ENCODE measurements at regions not wholly inside any gene's neighbourhood (a gene's known extent, or its start where the extent isn't known, plus 50 kb on each side); places are given as distances from the start of the nearest gene placed in this dataset.

DNA sequence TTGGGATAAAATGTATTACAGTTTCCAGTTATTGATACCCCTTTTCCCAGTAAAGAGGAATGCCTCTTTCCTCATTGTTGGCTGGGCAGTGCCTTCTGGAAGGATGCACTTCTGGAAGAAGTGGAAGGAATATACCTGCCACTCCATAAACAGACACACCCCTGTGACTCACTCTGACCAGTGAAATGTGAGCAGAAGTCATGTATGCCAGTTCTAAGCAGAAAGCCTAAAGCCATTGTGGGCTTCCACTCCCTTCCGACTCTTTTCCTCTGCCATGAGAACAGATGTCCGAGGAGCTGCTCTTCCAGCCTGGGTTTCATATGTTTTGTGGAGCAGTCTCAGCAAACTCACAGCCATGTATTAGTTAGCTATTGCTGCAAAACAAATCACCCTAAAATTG is 166.1 kb upstream of the SERP2 start:
- DNase-seq: no peak
- H3K4me3 ChIP-seq (ENCODE audit: low read length): no peak overlapping the region
- no peaks in the 10 kb centered on the region for H3K27me3 ChIP-seq (ENCODE audit: control insufficient read depth, insufficient read depth, low read length)
- H3K27ac ChIP-seq (ENCODE audit: low read length): no peak overlapping the region
- WGBS (ENCODE audit: insufficient coverage): 100% methylated on average over 1 of the region's 2 CpGs
- peaks cover 8% of the 10 kb centered on the region for H3K9me3 ChIP-seq (replicated peaks; ENCODE audit: control insufficient read depth, low read depth, low read length)
- no peaks in the 10 kb centered on the region for H3K36me3 ChIP-seq (ENCODE audit: control insufficient read depth, insufficient read depth, low read length)
- H3K4me1 ChIP-seq (ENCODE audit: control insufficient read depth, insufficient read depth, low read length): no peaks in the 10 kb centered on the region

DNA sequence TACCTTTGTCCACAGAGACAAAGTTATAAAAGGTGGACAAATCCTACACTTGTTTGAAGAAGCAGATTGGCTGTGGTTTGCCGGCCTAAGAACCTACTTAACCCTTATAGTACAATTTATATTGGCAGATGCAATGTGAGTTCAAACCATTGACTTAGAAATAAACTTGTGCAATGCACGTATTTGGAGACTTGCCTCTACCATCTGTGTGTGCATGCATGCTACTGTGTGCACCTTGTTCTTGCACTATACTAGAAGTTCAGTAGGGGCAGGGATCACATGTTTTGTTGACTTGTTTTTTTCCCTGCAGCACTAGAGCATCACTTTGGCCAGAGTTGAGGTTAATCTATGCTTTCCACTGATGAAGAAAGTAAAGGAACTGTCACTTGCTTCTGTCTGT is 163.1 kb upstream of the SERP2 start:
- Histone ChIP-seq H3K4me3 (ENCODE audit: low read length) (no peak overlapping the region), H3K36me3 (ENCODE audit: control insufficient read depth, insufficient read depth, low read length) (no peaks in the 10 kb centered on the region), H3K9me3 (replicated peaks; ENCODE audit: control insufficient read depth, low read depth, low read length) (peaks cover 8% of the 10 kb centered on the region), H3K4me1 (ENCODE audit: control insufficient read depth, insufficient read depth, low read length) (peaks cover 2% of the 10 kb centered on the region), H3K27ac (ENCODE audit: low read length) (no peak overlapping the region), H3K27me3 (ENCODE audit: control insufficient read depth, insufficient read depth, low read length) (no peaks in the 10 kb centered on the region)
- no peak for DNase-seq
- no CpG with 5 or more reads among the region's 2 CpGs for WGBS (ENCODE audit: insufficient coverage)

DNA sequence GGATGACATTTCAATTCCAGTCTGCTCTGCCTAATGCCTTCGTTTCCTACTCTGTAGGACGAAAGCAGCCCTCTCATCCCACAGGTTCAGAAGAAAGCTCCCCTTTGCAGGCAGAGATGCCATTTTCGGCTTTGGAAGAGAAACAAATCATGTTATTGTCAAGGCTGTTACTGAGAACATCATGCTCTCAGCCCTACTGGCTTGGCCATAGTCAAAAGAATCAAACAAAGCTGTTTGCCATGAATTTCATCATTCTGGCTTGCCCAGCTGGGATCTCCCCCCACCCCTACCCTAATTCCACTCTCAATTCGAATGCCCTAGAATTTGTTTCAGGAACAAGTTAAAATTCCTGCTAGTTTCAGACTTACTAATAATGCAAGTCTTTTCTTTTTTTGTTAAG is 162.3 kb upstream of the SERP2 start:
- Histone ChIP-seq H3K36me3 (ENCODE audit: control insufficient read depth, insufficient read depth, low read length) (no peaks in the 10 kb centered on the region), H3K27me3 (ENCODE audit: control insufficient read depth, insufficient read depth, low read length) (no peaks in the 10 kb centered on the region), H3K4me1 (ENCODE audit: control insufficient read depth, insufficient read depth, low read length) (peaks cover 2% of the 10 kb centered on the region), H3K27ac (ENCODE audit: low read length) (no peak overlapping the region), H3K4me3 (ENCODE audit: low read length) (no peak overlapping the region), H3K9me3 (replicated peaks; ENCODE audit: control insufficient read depth, low read depth, low read length) (peaks cover 1% of the 10 kb centered on the region)
- DNase-seq: no peak
- WGBS (ENCODE audit: insufficient coverage): 80% methylated on average over 2 of the region's 4 CpGs

DNA sequence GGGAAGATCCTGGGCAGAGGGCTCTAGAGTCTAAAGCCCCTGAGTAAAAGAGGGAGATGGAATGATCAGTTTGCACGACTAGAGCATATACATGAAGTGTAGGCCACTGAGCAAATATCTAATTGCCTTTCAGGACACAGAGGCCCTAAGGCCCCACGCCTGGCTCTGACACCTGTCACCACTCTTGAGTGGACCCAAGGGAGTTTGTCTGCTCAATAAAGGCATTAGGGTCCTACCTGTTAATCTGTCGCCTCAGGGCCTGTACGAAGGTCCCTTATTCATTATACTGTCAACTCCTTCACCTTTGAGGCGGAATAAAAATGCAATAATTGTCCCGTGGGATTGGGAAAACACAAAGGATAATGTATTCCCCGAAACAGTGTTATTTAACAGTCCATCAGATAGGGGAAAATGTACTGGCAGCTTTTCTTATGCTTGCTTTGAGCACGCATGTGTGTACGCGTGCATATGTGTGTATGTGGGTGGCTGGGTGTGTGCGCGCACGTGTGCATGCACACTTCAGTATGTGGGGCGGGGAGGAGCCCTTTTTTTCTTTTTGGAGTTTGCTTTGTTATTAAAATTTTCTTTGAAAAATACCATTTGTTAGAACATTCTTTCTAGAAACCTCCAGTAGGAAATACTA is 161.8 kb upstream of the SERP2 start:
- no peaks in the 10 kb centered on the region for H3K36me3 ChIP-seq (ENCODE audit: control insufficient read depth, insufficient read depth, low read length)
- WGBS (ENCODE audit: insufficient coverage): 55% methylated on average over 5 of the region's 14 CpGs
- H3K4me1 ChIP-seq (ENCODE audit: control insufficient read depth, insufficient read depth, low read length): peaks cover 2% of the 10 kb centered on the region
- no peaks in the 10 kb centered on the region for H3K27me3 ChIP-seq (ENCODE audit: control insufficient read depth, insufficient read depth, low read length)
- no peaks in the 10 kb centered on the region for H3K9me3 ChIP-seq (replicated peaks; ENCODE audit: control insufficient read depth, low read depth, low read length)
- no peak overlapping the region for H3K27ac ChIP-seq (ENCODE audit: low read length)
- no peak for DNase-seq
- H3K4me3 ChIP-seq (ENCODE audit: low read length): no peak overlapping the region

DNA sequence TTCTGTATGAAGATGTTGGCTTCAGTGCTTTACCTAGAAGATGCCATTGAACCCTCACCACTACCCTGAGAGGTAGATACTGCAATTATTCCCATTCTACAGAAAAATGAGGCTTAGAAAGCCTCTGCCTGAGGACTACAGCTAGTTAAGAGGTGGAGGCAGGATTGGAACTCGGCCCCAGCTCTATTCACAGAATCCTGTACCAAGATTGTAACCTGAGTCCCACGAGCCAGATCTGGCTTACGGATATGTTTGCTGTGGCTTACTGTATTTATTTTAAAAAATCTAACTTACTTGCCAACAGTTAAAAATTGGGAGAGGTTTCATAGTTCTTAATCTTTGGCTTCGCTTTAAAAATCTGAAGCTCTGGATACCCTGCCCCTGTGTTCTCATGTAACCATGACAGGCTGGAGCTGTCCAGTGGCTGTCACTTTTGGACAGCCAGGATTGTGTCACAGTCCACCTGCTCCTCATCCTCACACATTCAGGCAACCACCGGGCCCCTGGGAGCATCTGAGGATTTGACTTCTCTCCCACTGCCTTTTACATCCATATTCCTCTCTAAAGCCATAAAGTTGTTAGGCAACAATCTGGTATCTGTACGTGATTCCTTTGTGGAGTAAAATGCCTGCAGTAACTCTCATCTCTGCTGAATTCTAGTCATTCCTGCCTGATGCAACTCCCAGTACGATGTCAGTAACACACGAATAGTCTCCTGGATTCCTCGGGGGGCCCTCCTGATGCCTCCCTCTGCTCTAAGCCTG is 160.8 kb upstream of the SERP2 start:
- no peaks in the 10 kb centered on the region for H3K36me3 ChIP-seq (ENCODE audit: control insufficient read depth, insufficient read depth, low read length)
- DNase-seq: peak; percentile 36
- H3K27ac ChIP-seq (ENCODE audit: low read length): no peak overlapping the region
- no peaks in the 10 kb centered on the region for H3K9me3 ChIP-seq (replicated peaks; ENCODE audit: control insufficient read depth, low read depth, low read length)
- peaks cover 2% of the 10 kb centered on the region for H3K4me1 ChIP-seq (ENCODE audit: control insufficient read depth, insufficient read depth, low read length)
- 17% methylated on average over 5 of the region's 9 CpGs for WGBS (ENCODE audit: insufficient coverage)
- no peaks in the 10 kb centered on the region for H3K27me3 ChIP-seq (ENCODE audit: control insufficient read depth, insufficient read depth, low read length)
- no peak overlapping the region for H3K4me3 ChIP-seq (ENCODE audit: low read length)

DNA sequence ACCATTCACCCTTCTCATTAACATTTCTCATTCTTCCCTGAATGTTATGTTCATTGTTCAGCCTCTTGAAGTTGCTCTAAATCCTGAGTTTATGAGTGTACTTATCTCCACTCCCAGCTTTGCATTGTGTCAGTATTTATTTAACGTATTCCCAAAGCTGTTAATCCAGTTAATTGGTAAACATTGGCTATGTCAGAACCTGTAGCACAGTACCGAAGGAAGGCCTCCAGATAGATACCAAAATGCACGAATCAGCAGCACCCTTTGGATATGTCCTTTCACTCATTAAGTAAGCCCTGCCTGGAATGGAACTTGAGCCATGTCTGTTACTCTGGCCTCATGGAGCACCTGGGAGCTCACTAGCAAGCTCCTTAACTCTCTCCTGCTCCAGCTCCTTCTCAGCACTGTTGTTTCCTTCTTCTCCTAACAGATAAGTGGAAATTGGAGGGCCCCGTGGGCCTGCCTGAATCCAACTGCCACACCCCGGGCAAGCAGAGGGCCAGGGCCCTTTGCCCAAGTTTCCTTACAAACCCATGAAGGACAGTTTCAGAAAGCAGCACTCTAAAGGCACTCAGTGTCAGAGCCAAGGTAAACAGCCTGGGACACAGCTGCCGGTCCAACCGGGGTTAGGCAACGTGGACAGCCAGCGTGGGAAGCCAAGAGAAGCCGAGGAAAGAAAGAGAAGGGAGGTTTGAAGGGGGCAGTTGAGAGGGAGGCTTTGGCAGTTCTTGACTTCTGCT is 155.0 kb upstream of the SERP2 start:
- DNase-seq: peak; percentile 50
- no peak overlapping the region for H3K4me3 ChIP-seq (ENCODE audit: low read length)

DNA sequence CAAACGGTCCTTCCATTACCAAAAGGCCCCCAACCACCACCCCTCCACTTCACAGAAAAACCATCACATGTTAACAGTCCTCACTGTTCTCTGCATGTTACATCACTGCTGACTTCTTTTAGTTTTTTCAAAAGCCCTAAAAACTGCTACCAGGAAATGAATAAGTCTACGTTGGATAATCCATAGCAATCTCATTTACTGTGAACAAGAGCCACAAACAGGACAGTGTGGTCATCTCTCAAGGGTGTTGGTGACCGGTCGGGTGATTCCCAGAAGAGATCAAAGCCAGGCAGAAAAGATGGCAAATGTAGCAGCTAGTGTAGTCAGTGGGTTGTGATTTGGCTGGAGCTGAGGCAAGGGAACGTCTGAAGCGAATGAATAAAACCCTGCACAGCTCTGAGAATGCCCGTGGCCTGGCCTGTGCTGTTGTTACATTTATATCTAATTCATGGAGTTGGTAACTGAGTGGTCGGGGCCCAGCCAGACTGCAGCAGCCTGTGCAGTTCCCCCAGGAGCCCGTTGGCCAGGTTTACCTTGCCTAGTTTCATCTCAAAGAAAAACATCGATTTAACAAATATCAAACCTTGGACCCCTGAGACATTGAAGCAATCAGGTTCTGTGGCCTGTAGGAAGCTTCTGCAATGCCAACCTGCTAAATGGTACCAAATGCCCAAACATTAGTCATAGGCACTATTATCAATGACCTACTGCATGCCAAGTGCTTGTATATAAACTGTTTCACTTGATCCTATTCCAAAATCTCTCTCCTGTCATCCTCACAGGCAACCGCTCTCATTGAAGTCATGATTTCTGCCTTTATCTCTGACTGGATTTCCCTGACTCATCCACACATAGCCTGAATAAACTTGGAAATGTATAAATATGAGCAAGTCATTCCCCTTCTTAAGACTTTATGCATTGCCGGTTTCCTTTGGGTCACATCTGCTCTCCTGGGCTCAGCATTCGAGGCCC is 153.8 kb upstream of the SERP2 start:
- no peaks in the 10 kb centered on the region for H3K9me3 ChIP-seq (replicated peaks; ENCODE audit: control insufficient read depth, low read depth, low read length)
- no peak overlapping the region for H3K27ac ChIP-seq (ENCODE audit: low read length)
- no peaks in the 10 kb centered on the region for H3K36me3 ChIP-seq (ENCODE audit: control insufficient read depth, insufficient read depth, low read length)
- no peak overlapping the region for H3K4me3 ChIP-seq (ENCODE audit: low read length)
- no peak for DNase-seq
- no peaks in the 10 kb centered on the region for H3K27me3 ChIP-seq (ENCODE audit: control insufficient read depth, insufficient read depth, low read length)
- peaks cover 9% of the 10 kb centered on the region for H3K4me1 ChIP-seq (ENCODE audit: control insufficient read depth, insufficient read depth, low read length)
- 81% methylated on average over 7 of the region's 13 CpGs for WGBS (ENCODE audit: insufficient coverage)

More for the DNA sequence above, 155.0 kb upstream of the SERP2 start:
- H3K9me3 ChIP-seq (replicated peaks; ENCODE audit: control insufficient read depth, low read depth, low read length): no peaks in the 10 kb centered on the region
- H3K27me3 ChIP-seq (ENCODE audit: control insufficient read depth, insufficient read depth, low read length): no peaks in the 10 kb centered on the region
- 55% methylated on average over 9 of the region's 10 CpGs for WGBS (ENCODE audit: insufficient coverage)
- no peaks in the 10 kb centered on the region for H3K36me3 ChIP-seq (ENCODE audit: control insufficient read depth, insufficient read depth, low read length)
- H3K4me1 ChIP-seq (ENCODE audit: control insufficient read depth, insufficient read depth, low read length): peaks cover 9% of the 10 kb centered on the region
- H3K27ac ChIP-seq (ENCODE audit: low read length): no peak overlapping the region

DNA sequence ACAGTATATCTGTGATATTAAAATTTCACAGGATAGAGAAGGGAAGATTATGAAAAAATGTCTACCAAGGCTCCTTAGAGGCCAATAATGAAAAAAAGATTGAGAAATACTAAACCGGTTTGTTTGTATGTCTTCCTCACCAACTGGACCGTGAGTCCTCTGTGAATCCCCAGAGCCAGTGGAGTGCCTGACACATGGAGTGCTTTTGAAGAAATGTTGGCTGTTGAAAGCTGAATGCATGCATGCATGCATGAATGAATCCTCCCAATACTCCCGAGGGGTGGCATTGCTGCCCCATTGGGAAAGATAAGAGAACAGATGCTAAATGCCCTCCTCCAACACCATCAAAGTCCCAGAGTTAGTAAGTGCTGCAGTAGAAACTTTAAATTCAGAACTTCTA is 152.7 kb upstream of the SERP2 start:
- 65% methylated on average over 2 of the region's 3 CpGs for WGBS (ENCODE audit: insufficient coverage)
- DNase-seq: no peak
- Histone ChIP-seq H3K4me3 (ENCODE audit: low read length) (no peak overlapping the region), H3K27me3 (ENCODE audit: control insufficient read depth, insufficient read depth, low read length) (no peaks in the 10 kb centered on the region), H3K36me3 (ENCODE audit: control insufficient read depth, insufficient read depth, low read length) (no peaks in the 10 kb centered on the region), H3K4me1 (ENCODE audit: control insufficient read depth, insufficient read depth, low read length) (peaks cover 9% of the 10 kb centered on the region), H3K9me3 (replicated peaks; ENCODE audit: control insufficient read depth, low read depth, low read length) (no peaks in the 10 kb centered on the region), H3K27ac (ENCODE audit: low read length) (no peak overlapping the region)

DNA sequence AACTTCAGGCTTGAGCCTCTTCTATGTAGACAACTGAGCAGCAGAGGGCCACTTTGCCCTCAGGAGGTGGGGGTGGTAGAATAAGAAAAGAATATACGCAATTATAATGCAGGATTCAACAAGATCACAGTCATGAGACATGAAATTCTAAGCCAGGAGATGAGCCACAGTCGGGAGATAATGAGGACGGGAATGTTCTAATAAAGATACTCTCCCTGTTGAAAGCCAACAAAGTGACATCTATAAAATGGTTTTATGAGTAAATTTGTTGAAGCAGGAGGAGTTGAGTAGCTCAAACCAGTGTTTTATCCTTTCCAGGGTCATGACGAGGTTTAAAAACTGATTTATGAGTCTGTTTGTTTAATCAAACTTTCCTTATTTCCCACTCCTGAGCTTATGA is 152.0 kb upstream of the SERP2 start:
- Histone ChIP-seq H3K4me3 (ENCODE audit: low read length) (no peak overlapping the region), H3K9me3 (replicated peaks; ENCODE audit: control insufficient read depth, low read depth, low read length) (no peaks in the 10 kb centered on the region), H3K27me3 (ENCODE audit: control insufficient read depth, insufficient read depth, low read length) (no peaks in the 10 kb centered on the region), H3K36me3 (ENCODE audit: control insufficient read depth, insufficient read depth, low read length) (no peaks in the 10 kb centered on the region), H3K27ac (ENCODE audit: low read length) (no peak overlapping the region), H3K4me1 (ENCODE audit: control insufficient read depth, insufficient read depth, low read length) (peaks cover 9% of the 10 kb centered on the region)
- DNase-seq: no peak
- 100% methylated on average over 2 of the region's 4 CpGs for WGBS (ENCODE audit: insufficient coverage)
